ENCODE measurements at regions not wholly inside any gene's neighbourhood (a gene's known extent, or its start where the extent isn't known, plus 50 kb on each side); places are given as distances from the start of the nearest gene placed in this dataset.

GRCh38 chr5:126031989-126032716 lies 391.1 kb upstream of the GRAMD2B start:
- in situ Hi-C loops (cut with HindIII; ENCODE audit: low sequenced_read_pairs): no loop called here
- peak; percentile 57 for DNase-seq (ENCODE audit: low read depth)
- no peak overlapping the region for H3K4me3 ChIP-seq (ENCODE audit: low read depth, low read length)
- TF ChIP-seq CTCF (IDR thresholded peaks at IDR 0.05; ENCODE audit: low read depth, low read length, missing control alignments): no peak

GRCh38 chr5:126043688-126044087 lies 379.5 kb upstream of the GRAMD2B start:
- no peak overlapping the region for H3K4me3 ChIP-seq (ENCODE audit: low read depth, low read length)
- no peak for DNase-seq (ENCODE audit: low read depth)
- no peak for TF ChIP-seq CTCF (IDR thresholded peaks at IDR 0.05; ENCODE audit: low read depth, low read length, missing control alignments)
- in situ Hi-C loops (cut with HindIII; ENCODE audit: low sequenced_read_pairs): no loop called here

- no peak overlapping the region for H3K4me3 ChIP-seq (ENCODE audit: low read depth, low read length)
- in situ Hi-C loops (cut with HindIII; ENCODE audit: low sequenced_read_pairs): no loop called here
- peak; percentile 40 for DNase-seq (ENCODE audit: low read depth)
- TF ChIP-seq CTCF (IDR thresholded peaks at IDR 0.05; ENCODE audit: low read depth, low read length, missing control alignments): no peak
Observed at GRCh38 chr5:126044111-126044668, 379.0 kb upstream of the GRAMD2B start.

- DNase-seq (ENCODE audit: low read depth): no peak
- no peak for TF ChIP-seq CTCF (IDR thresholded peaks at IDR 0.05; ENCODE audit: low read depth, low read length, missing control alignments)
- in situ Hi-C loops (cut with HindIII; ENCODE audit: low sequenced_read_pairs): no loop called here
- no peak overlapping the region for H3K4me3 ChIP-seq (ENCODE audit: low read depth, low read length)
Observed at GRCh38 chr5:126044931-126045565, 378.2 kb upstream of the GRAMD2B start.

GRCh38 chr5:126046318-126046717 lies 376.9 kb upstream of the GRAMD2B start:
- no peak for TF ChIP-seq CTCF (IDR thresholded peaks at IDR 0.05; ENCODE audit: low read depth, low read length, missing control alignments)
- in situ Hi-C loops (cut with HindIII; ENCODE audit: low sequenced_read_pairs): no loop called here
- DNase-seq (ENCODE audit: low read depth): no peak
- no peak overlapping the region for H3K4me3 ChIP-seq (ENCODE audit: low read depth, low read length)

- H3K4me3 ChIP-seq (ENCODE audit: low read depth, low read length): no peak overlapping the region
- no peak for TF ChIP-seq CTCF (IDR thresholded peaks at IDR 0.05; ENCODE audit: low read depth, low read length, missing control alignments)
- no peak for DNase-seq (ENCODE audit: low read depth)
- in situ Hi-C loops (cut with HindIII; ENCODE audit: low sequenced_read_pairs): no loop called here
Observed at GRCh38 chr5:126046846-126047571, 376.2 kb upstream of the GRAMD2B start.
